Erythroblast (primary cell): ENCODE measurements at regions not wholly inside any gene's neighbourhood (a gene's known extent, or its start where the extent isn't known, plus 50 kb on each side); places are given as distances from the start of the nearest gene placed in this dataset.

Experiments used
- GATA1 ChIP-seq: IDR thresholded peaks from 2 replicates; pipeline ENCODE4 v1.6.1; 2011; ENCODE audit warnings: low read depth, mild to moderate bottlenecking, control low read depth, low read length, moderate library complexity
- POLR2A ChIP-seq: IDR thresholded peaks from 2 replicates; pipeline ENCODE4 v1.6.1; 2011; ENCODE audit warnings: mild to moderate bottlenecking, low read length

DNA sequence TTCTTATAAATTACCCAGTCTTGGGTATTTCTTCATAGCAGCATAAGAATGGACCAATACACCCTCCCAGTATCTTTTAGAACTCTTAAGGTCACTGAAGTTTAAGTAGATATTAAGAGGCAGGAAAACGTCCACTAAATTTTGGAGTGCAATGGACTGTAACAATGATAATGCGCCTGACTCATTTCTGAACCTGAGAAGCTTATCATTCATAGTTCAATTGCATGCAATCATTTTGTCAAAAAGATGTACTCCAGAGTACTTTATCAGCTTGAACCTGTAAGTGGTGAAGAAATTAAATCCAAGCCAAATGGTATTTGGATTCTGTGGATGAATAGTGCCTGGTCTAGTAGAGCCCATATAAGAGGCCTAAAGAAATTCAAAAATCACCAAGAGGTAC lies 196.5 kb upstream of the CDH9 start:
- no peak for TF ChIP-seq POLR2A
- TF ChIP-seq GATA1 = no peak
